ENCODE measurements at regions not wholly inside any gene's neighbourhood (a gene's known extent, or its start where the extent isn't known, plus 50 kb on each side); places are given as distances from the start of the nearest gene placed in this dataset.

GRCh38 chr19:46962030-46962570 lies 57.5 kb upstream of the NPAS1 start:
- TF ChIP-seq EZH2 (IDR thresholded peaks at IDR 0.05; ENCODE audit: borderline replicate concordance, low read depth, low read length, poor library complexity, severe bottlenecking), result no peak
- no peak overlapping the region for H3K27ac ChIP-seq (ENCODE audit: low read depth, low read length, poor library complexity, severe bottlenecking)
- H3K27me3 ChIP-seq (replicated peaks; ENCODE audit: insufficient read depth, low read depth, low read length, poor library complexity), result no peaks in the 10 kb centered on the region
- no peaks in the 10 kb centered on the region for H3K36me3 ChIP-seq (ENCODE audit: insufficient read depth, low read length, poor library complexity, severe bottlenecking)
- no peak overlapping the region for H3K4me3 ChIP-seq (ENCODE audit: low read depth, low read length, poor library complexity, severe bottlenecking)
- no peaks in the 10 kb centered on the region for H3K4me1 ChIP-seq (ENCODE audit: insufficient read depth, low read length, poor library complexity, severe bottlenecking)
- DNase-seq (ENCODE audit: low spot score), result no peak
- ChIA-PET CTCF (no interaction called here), POLR2A (ENCODE audit: low non-redundant PET) (no interaction called here)
- intact Hi-C loops (cut with micrococcal nuclease; ENCODE audit: unreplicated experiment), result no loop called here
- no peaks in the 10 kb centered on the region for H3K9me3 ChIP-seq (ENCODE audit: low read depth, low read length, poor library complexity, severe bottlenecking)
- no TSS peak for BruUV-seq (replicated peaks)

GRCh38 chr19:46963093-46963734 lies 56.4 kb upstream of the NPAS1 start:
- intact Hi-C loops (cut with micrococcal nuclease; ENCODE audit: unreplicated experiment), result no loop called here
- no peaks in the 10 kb centered on the region for H3K36me3 ChIP-seq (ENCODE audit: insufficient read depth, low read length, poor library complexity, severe bottlenecking)

GRCh38 chr19:46967578-46968032 lies 52.0 kb upstream of the NPAS1 start:
- no peak overlapping the region for H3K27ac ChIP-seq (ENCODE audit: low read depth, low read length, poor library complexity, severe bottlenecking)

More at GRCh38 chr19:46963093-46963734, 56.4 kb upstream of the NPAS1 start:
- ChIA-PET POLR2A (ENCODE audit: low non-redundant PET) (no interaction called here), CTCF (no interaction called here)
- Histone ChIP-seq H3K9me3 (ENCODE audit: low read depth, low read length, poor library complexity, severe bottlenecking) (no peaks in the 10 kb centered on the region), H3K27ac (ENCODE audit: low read depth, low read length, poor library complexity, severe bottlenecking) (no peak overlapping the region), H3K4me3 (ENCODE audit: low read depth, low read length, poor library complexity, severe bottlenecking) (no peak overlapping the region), H3K4me1 (ENCODE audit: insufficient read depth, low read length, poor library complexity, severe bottlenecking) (no peaks in the 10 kb centered on the region), H3K27me3 (replicated peaks; ENCODE audit: insufficient read depth, low read depth, low read length, poor library complexity) (no peaks in the 10 kb centered on the region)
- DNase-seq (ENCODE audit: low spot score), result no peak
- no peak for TF ChIP-seq CTCF (conservative IDR thresholded peaks at IDR 0.05; ENCODE audit: low read depth, low read length)
- no peak for TF ChIP-seq EZH2 (IDR thresholded peaks at IDR 0.05; ENCODE audit: borderline replicate concordance, low read depth, low read length, poor library complexity, severe bottlenecking)
- BruUV-seq (replicated peaks), result no TSS peak

More at GRCh38 chr19:46967578-46968032, 52.0 kb upstream of the NPAS1 start:
- Histone ChIP-seq H3K4me3 (ENCODE audit: low read depth, low read length, poor library complexity, severe bottlenecking) (no peak overlapping the region), H3K27me3 (replicated peaks; ENCODE audit: insufficient read depth, low read depth, low read length, poor library complexity) (no peaks in the 10 kb centered on the region), H3K4me1 (ENCODE audit: insufficient read depth, low read length, poor library complexity, severe bottlenecking) (no peaks in the 10 kb centered on the region), H3K36me3 (ENCODE audit: insufficient read depth, low read length, poor library complexity, severe bottlenecking) (no peaks in the 10 kb centered on the region), H3K9me3 (ENCODE audit: low read depth, low read length, poor library complexity, severe bottlenecking) (no peaks in the 10 kb centered on the region)
- DNase-seq (ENCODE audit: low spot score), result no peak
- BruUV-seq (replicated peaks), result no TSS peak
- ChIA-PET CTCF (no interaction called here), POLR2A (ENCODE audit: low non-redundant PET) (no interaction called here)
- TF ChIP-seq CTCF (conservative IDR thresholded peaks at IDR 0.05; ENCODE audit: low read depth, low read length), result no peak
- intact Hi-C loops (cut with micrococcal nuclease; ENCODE audit: unreplicated experiment), result no loop called here
